A673 (cell line): ENCODE measurements at regions not wholly inside any gene's neighbourhood (a gene's known extent, or its start where the extent isn't known, plus 50 kb on each side); places are given as distances from the start of the nearest gene placed in this dataset.

ENCODE experiments used
- EZH2 ChIP-seq: fragments of 200-600 bp; sonication (generic); IDR thresholded peaks from 2 replicates; pipeline ENCODE4 v1.6.1; 2017; ENCODE audit warnings: borderline replicate concordance, low read depth, mild to moderate bottlenecking, mixed read lengths, antibody characterized with exemption, low read length; ENCODE audit not compliant: poor library complexity, severe bottlenecking
- TF ChIP-seq, protein P1 (sequence below): fragments of 300-800, 200-600 bp; sonication (generic); conservative IDR thresholded peaks from 2 replicates; pipeline ENCODE4 v1.5.1; 2017; ENCODE audit warnings: low read depth, mild to moderate bottlenecking, antibody characterized with exemption, low read length, moderate library complexity, mixed read lengths

GRCh38 chr1:9453779-9454418, 85.4 kb upstream of the SLC25A33 start:
- TF ChIP-seq, protein P1, sequence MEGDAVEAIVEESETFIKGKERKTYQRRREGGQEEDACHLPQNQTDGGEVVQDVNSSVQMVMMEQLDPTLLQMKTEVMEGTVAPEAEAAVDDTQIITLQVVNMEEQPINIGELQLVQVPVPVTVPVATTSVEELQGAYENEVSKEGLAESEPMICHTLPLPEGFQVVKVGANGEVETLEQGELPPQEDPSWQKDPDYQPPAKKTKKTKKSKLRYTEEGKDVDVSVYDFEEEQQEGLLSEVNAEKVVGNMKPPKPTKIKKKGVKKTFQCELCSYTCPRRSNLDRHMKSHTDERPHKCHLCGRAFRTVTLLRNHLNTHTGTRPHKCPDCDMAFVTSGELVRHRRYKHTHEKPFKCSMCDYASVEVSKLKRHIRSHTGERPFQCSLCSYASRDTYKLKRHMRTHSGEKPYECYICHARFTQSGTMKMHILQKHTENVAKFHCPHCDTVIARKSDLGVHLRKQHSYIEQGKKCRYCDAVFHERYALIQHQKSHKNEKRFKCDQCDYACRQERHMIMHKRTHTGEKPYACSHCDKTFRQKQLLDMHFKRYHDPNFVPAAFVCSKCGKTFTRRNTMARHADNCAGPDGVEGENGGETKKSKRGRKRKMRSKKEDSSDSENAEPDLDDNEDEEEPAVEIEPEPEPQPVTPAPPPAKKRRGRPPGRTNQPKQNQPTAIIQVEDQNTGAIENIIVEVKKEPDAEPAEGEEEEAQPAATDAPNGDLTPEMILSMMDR, result no peak
- no peak for TF ChIP-seq EZH2
